ENCODE measurements at regions not wholly inside any gene's neighbourhood (a gene's known extent, or its start where the extent isn't known, plus 50 kb on each side); places are given as distances from the start of the nearest gene placed in this dataset.

- no peak overlapping the region for H3K4me3 ChIP-seq
- peaks cover 17% of the 10 kb centered on the region for H3K4me1 ChIP-seq
- intact Hi-C loops (cut with DNase I) = no loop called here
- H3K27me3 ChIP-seq = no peaks in the 10 kb centered on the region
- DNase-seq (ENCODE audit: extremely low spot score in 2 of 2) = no peak
- TF ChIP-seq CTCF (IDR thresholded peaks at IDR 0.05) (no peak), POLR2A (IDR thresholded peaks at IDR 0.05) (no peak), POLR2AphosphoS5 (IDR thresholded peaks at IDR 0.05; ENCODE audit: insufficient read depth in 1 of 2, low read depth in 1 of 2) (no peak)
- no peaks in the 10 kb centered on the region for H3K9me3 ChIP-seq
- no peaks in the 10 kb centered on the region for H3K36me3 ChIP-seq
- no peak overlapping the region for H3K27ac ChIP-seq
Measured at GRCh38 chr1:184294101-184294500, 92.7 kb upstream of the C1orf21 start.

GRCh38 chr1:184296466-184297243, 90.2 kb upstream of the C1orf21 start:
- DNase-seq (ENCODE audit: extremely low spot score in 2 of 2) = no peak

GRCh38 chr1:184297244-184297750, 89.5 kb upstream of the C1orf21 start:
- intact Hi-C loops (cut with DNase I) = no loop called here
- Histone ChIP-seq H3K36me3 (no peaks in the 10 kb centered on the region), H3K27ac (peak overlapping the region; percentile 71)

More at GRCh38 chr1:184296466-184297243, 90.2 kb upstream of the C1orf21 start:
- no peaks in the 10 kb centered on the region for H3K9me3 ChIP-seq
- peak overlapping the region; percentile 71 for H3K27ac ChIP-seq
- no peaks in the 10 kb centered on the region for H3K27me3 ChIP-seq
- peaks cover 25% of the 10 kb centered on the region for H3K4me1 ChIP-seq
- intact Hi-C loops (cut with DNase I) = no loop called here
- H3K36me3 ChIP-seq = no peaks in the 10 kb centered on the region
- TF ChIP-seq POLR2AphosphoS5 (IDR thresholded peaks at IDR 0.05; ENCODE audit: insufficient read depth in 1 of 2, low read depth in 1 of 2) (peak in 1 of 2 donors; percentile 84), POLR2A (IDR thresholded peaks at IDR 0.05) (no peak)
- H3K4me3 ChIP-seq = no peak overlapping the region

DNA sequence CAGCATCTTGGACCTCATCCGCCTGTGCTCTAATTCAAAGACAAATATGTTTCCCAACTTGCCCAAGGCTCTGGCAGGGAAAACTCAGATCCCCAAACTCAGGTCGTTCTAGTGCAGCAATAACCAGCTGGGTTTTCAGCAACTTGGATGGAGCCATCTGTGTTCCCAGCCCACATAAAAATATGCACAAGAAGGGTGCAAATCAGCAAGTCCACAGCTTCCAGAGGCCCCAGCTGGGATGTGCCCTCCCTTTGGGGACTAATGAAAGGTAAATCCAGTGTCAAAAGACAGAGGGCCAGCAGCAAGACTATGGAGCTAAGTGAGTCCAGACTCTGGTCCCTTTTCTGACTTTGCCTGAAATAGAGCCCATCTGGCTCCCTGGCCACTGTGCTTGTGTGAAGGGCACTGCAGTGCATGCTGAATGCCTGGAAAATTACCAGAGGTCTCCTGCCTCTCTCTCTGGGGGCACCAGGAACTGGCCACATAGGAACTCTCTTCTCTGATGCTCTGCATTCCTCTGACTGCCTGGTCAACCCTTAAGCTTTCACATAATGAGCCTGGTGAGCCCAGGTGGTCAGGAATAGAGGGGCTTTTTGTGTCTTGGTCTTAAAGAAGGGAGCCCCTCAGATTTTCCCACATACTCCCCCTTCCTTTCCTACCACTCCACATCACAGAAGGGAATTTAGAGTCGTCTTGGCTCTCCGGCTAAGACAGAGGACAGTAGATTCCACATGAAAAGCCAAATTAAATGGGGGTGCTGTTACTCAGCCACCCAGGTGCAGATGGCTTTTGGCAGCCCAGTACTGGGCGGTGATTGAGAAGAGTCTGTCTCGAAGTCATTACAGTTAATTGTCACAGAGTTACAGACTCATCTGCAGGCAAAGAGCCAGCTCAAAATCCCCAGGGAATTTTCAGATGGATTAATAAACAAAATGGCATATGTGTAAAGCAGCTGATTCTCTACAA, 88.1 kb upstream of the C1orf21 start:
- no peaks in the 10 kb centered on the region for H3K9me3 ChIP-seq
- no peaks in the 10 kb centered on the region for H3K36me3 ChIP-seq
- H3K4me3 ChIP-seq = no peak overlapping the region
- TF ChIP-seq CTCF (IDR thresholded peaks at IDR 0.05) (no peak), POLR2A (IDR thresholded peaks at IDR 0.05) (no peak), POLR2AphosphoS5 (IDR thresholded peaks at IDR 0.05; ENCODE audit: insufficient read depth in 1 of 2, low read depth in 1 of 2) (no peak)
- no peak overlapping the region for H3K27ac ChIP-seq
- DNase-seq (ENCODE audit: extremely low spot score in 2 of 2) = no peak
- H3K4me1 ChIP-seq = peaks cover 25% of the 10 kb centered on the region
- intact Hi-C loops (cut with DNase I) = no loop called here
- H3K27me3 ChIP-seq = no peaks in the 10 kb centered on the region

More at GRCh38 chr1:184297244-184297750, 89.5 kb upstream of the C1orf21 start:
- Histone ChIP-seq H3K9me3 (no peaks in the 10 kb centered on the region), H3K27me3 (no peaks in the 10 kb centered on the region), H3K4me3 (no peak overlapping the region), H3K4me1 (peaks cover 25% of the 10 kb centered on the region)
- TF ChIP-seq CTCF (IDR thresholded peaks at IDR 0.05) (no peak), POLR2A (IDR thresholded peaks at IDR 0.05) (no peak), POLR2AphosphoS5 (IDR thresholded peaks at IDR 0.05; ENCODE audit: insufficient read depth in 1 of 2, low read depth in 1 of 2) (no peak)
- DNase-seq (ENCODE audit: extremely low spot score in 2 of 2) = no peak

GRCh38 chr1:184299406-184299790, 87.4 kb upstream of the C1orf21 start:
- Histone ChIP-seq H3K4me1 (peaks cover 25% of the 10 kb centered on the region), H3K9me3 (no peaks in the 10 kb centered on the region), H3K36me3 (no peaks in the 10 kb centered on the region), H3K4me3 (no peak overlapping the region), H3K27me3 (no peaks in the 10 kb centered on the region), H3K27ac (no peak overlapping the region)
- TF ChIP-seq CTCF (IDR thresholded peaks at IDR 0.05) (no peak), POLR2A (IDR thresholded peaks at IDR 0.05) (no peak), POLR2AphosphoS5 (IDR thresholded peaks at IDR 0.05; ENCODE audit: insufficient read depth in 1 of 2, low read depth in 1 of 2) (no peak)
- DNase-seq (ENCODE audit: extremely low spot score in 2 of 2) = no peak
- intact Hi-C loops (cut with DNase I) = no loop called here

Measured in vagina (tissue), 2 donors.